Coronary artery (tissue), 2 donors: ENCODE measurements at regions not wholly inside any gene's neighbourhood (a gene's known extent, or its start where the extent isn't known, plus 50 kb on each side); places are given as distances from the start of the nearest gene placed in this dataset.

Experiments used
- DNase-seq: peaks from one replicate; pipeline ENCODE4 v3.0.0-alpha.2; 2017; ENCODE audit warnings: low spot score
- H3K27ac ChIP-seq, 2 donors: fragments of 200-600 bp; sonication (generic); one replicate each; pipeline ENCODE4 v1.5.1; 2016 to 2019
- H3K4me3 ChIP-seq: fragments of 200-600 bp; sonication (generic); 2 replicates; pipeline ENCODE4 v1.5.1; 2016; ENCODE audit warnings: mild to moderate bottlenecking, moderate library complexity
- TF ChIP-seq, protein P1 (sequence below): fragments of 200-600 bp; sonication (generic); IDR thresholded peaks from one replicate; pipeline ENCODE4 v1.5.1; 2019; ENCODE audit warnings: antibody characterized with exemption

DNA sequence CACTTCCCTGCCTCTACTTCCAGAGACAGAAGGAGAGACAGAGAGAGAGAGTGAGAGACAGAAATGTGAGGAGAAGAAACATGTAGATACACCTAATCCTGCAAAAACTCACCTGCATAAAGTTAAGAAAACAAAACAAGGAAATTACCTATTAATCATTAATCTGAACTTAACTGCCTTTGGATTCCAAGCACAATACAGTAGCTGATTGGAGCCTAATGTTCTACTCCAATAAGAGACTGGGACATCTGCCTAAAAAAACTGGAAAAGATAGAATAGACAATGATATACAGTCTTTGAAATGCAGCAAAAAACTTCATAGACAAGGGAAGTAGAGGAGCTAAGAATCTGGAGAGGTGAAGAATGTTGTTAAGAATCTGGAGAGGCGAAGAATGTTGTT is 910.2 kb upstream of the SLC10A2 start:
- no peak for DNase-seq
- TF ChIP-seq, protein P1, sequence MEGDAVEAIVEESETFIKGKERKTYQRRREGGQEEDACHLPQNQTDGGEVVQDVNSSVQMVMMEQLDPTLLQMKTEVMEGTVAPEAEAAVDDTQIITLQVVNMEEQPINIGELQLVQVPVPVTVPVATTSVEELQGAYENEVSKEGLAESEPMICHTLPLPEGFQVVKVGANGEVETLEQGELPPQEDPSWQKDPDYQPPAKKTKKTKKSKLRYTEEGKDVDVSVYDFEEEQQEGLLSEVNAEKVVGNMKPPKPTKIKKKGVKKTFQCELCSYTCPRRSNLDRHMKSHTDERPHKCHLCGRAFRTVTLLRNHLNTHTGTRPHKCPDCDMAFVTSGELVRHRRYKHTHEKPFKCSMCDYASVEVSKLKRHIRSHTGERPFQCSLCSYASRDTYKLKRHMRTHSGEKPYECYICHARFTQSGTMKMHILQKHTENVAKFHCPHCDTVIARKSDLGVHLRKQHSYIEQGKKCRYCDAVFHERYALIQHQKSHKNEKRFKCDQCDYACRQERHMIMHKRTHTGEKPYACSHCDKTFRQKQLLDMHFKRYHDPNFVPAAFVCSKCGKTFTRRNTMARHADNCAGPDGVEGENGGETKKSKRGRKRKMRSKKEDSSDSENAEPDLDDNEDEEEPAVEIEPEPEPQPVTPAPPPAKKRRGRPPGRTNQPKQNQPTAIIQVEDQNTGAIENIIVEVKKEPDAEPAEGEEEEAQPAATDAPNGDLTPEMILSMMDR = no peak
- Histone ChIP-seq H3K4me3 (no peak overlapping the region), H3K27ac (no peak overlapping the region)

DNA sequence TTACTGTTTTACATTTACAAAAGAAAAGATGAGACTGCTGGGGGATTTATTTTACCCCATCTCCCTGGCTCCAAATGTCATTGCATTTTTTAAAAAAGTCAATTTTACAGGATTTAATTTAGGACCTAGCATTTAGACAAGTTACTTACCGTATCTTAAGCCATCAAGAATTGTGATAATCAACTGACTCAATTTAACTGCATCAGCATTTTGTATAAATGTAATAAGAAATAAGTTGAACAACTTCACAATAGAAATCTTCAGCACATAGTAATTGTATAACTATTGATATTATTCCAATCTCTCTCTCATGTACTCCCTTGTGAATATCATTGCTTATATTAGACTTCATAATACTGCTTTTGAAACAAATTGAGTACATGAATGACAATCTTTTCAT is 907.5 kb upstream of the SLC10A2 start:
- Histone ChIP-seq H3K27ac (no peak overlapping the region), H3K4me3 (no peak overlapping the region)
- TF ChIP-seq, protein P1 = no peak
- no peak for DNase-seq

DNA sequence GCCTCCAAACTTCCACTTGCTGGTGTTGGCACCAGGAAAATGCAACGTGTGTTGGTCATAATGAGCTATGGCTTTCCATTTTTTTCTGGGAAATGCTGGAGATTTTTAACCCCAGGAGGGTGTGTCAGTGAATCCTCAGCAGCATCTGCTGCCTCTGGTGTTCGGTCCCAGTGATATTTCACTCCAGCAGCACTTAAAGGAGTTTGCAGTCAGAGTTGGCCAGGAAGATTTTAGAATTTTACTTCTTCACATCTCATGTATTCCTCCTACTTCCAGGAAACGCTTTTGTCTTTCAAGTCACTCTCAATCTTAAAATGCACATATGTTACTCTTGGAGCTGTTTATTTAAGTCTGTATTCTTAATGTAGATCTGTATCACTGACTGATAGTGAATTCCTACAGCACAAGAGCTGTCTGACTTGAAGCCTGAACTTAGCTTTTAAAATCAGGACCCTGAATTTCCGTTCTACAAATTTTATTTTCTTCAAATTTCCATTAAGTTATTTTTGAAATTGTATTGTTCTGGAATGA is 903.4 kb upstream of the SLC10A2 start:
- TF ChIP-seq, protein P1 = no peak
- H3K4me3 ChIP-seq = no peak overlapping the region
- no peak overlapping the region for H3K27ac ChIP-seq
- no peak for DNase-seq

DNA sequence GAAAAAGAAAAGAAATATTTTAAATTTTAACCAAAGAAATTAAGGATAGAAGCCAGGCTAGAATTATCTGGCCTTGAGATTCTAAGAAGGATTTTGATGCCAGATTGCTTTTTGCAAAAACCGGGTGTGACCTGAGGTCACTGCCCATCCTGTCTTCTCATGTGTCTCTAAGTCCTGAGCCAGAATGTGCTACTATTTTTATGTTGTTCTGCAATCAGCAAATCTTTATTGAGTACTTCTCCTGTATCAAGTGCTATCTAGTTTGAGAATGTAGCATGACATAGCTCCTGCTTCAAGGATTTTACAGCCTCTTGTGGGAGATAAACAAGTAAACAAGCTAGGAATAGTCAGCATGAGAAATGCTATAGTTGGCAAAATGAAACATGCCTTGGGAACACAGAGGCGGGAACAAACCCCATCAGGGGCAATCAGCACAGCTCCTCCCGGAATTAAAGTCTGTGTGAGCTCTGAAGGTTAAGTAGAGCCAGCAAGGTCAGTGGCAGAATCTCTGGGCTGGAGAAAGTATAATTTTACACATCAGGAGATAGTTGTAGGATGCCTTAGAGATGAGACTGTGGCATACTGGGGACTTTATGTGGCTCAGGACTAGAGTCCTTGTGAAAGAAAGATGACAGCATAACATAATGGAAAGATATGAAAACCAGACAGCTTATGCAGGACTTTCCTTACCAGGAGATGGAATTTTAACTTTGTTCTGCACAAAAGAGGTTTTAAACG is 899.5 kb upstream of the SLC10A2 start:
- TF ChIP-seq, protein P1 = no peak
- no peak overlapping the region for H3K4me3 ChIP-seq
- H3K27ac ChIP-seq = no peak overlapping the region
- no peak for DNase-seq

DNA sequence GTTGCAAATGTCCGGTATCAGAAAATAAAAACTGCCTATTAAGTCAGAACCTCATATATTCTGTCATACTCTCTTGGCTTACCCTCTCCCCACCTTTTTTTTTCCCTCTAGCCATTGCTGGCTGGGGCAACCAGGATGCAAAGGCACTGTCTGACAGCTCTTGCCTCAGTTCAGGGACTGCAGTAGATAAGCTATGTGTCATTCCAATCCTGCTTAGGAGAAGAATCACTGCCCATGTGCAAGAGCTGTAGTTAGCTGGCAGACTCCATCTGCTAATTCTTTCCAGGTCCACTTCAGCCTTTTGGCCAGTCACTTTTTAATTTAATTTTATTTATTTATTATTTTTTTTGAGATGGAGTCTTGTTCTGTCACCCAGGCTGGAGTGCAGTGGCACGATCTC is 895.6 kb upstream of the SLC10A2 start:
- H3K4me3 ChIP-seq = no peak overlapping the region
- H3K27ac ChIP-seq = no peak overlapping the region
- no peak for DNase-seq
- TF ChIP-seq, protein P1 = no peak

DNA sequence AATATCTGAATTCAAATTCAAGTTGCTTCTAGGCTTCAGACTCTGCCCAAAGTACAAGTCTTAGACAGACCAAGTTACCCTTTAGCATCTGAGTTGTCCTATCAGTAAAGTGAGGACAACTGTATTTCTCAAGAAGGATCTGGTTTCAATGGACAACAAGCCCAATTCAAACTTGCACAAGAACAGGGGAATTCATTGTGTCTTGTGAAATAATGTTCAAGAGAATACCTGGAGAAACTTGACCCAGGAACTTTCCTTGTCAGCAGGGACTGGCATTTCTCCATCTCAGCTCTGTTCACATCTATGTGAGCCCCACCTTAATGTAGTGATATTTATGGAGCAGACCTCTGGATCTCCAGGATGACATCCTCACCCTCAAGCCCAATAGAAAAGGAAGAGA is 894.9 kb upstream of the SLC10A2 start:
- no peak overlapping the region for H3K4me3 ChIP-seq
- TF ChIP-seq, protein P1 = no peak
- no peak overlapping the region for H3K27ac ChIP-seq
- no peak for DNase-seq

DNA sequence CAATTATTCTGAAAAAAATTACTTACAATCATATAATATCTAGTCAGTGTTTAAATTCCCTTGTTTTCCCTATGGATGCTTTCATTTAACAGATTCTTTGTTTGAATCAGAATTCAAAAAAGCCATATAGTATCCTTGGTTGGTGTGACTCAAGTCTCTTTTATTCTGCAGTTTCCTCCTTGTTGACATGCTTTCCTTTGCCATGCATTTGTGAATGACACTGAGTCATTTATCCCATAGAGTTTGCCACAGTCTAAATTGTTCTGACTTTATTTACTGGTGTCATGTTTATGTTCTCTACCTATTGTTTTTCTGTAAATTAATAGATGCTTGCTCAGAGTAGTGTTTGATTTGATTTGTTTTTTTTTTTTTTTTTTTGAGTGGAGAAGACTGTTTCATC is 893.8 kb upstream of the SLC10A2 start:
- Histone ChIP-seq H3K27ac (no peak overlapping the region), H3K4me3 (no peak overlapping the region)
- DNase-seq = no peak
- TF ChIP-seq, protein P1 = no peak
